GM12873 (cell line): ENCODE measurements at regions not wholly inside any gene's neighbourhood (a gene's known extent, or its start where the extent isn't known, plus 50 kb on each side); places are given as distances from the start of the nearest gene placed in this dataset.

Experiments
- CTCF ChIP-seq: IDR thresholded peaks from 2 replicates; pipeline ENCODE4 v1.5.1; 2012; ENCODE audit warnings: low read depth, mild to moderate bottlenecking, moderate library complexity, low read length, control low read depth; ENCODE audit not compliant: insufficient read depth; ENCODE audit errors: missing control alignments

GRCh38 chr1:219374046-219374566 lies 200.4 kb downstream of the LYPLAL1 start:
- no peak for TF ChIP-seq CTCF

GRCh38 chr1:219373616-219373935 lies 199.9 kb downstream of the LYPLAL1 start:
- TF ChIP-seq CTCF = no peak

- TF ChIP-seq CTCF = no peak
Observed at GRCh38 chr1:219372916-219373615, 199.4 kb downstream of the LYPLAL1 start.

GRCh38 chr1:219371471-219371870 lies 197.8 kb downstream of the LYPLAL1 start:
- TF ChIP-seq CTCF = no peak

- TF ChIP-seq CTCF = no peak
Observed at GRCh38 chr1:219367496-219367895, 193.8 kb downstream of the LYPLAL1 start.

- no peak for TF ChIP-seq CTCF
Observed at GRCh38 chr1:219365451-219365850, 191.8 kb downstream of the LYPLAL1 start.

GRCh38 chr1:219362702-219363101 lies 189.0 kb downstream of the LYPLAL1 start:
- no peak for TF ChIP-seq CTCF

GRCh38 chr1:219359126-219359525 lies 185.4 kb downstream of the LYPLAL1 start:
- TF ChIP-seq CTCF = no peak
